ENCODE measurements at regions not wholly inside any gene's neighbourhood (a gene's known extent, or its start where the extent isn't known, plus 50 kb on each side); places are given as distances from the start of the nearest gene placed in this dataset.
"Not testable (repeated sequence)": the region's sequence is repeated elsewhere in the genome, so short reads cannot be mapped to it uniquely, and the experiment has no call there.

DNA sequence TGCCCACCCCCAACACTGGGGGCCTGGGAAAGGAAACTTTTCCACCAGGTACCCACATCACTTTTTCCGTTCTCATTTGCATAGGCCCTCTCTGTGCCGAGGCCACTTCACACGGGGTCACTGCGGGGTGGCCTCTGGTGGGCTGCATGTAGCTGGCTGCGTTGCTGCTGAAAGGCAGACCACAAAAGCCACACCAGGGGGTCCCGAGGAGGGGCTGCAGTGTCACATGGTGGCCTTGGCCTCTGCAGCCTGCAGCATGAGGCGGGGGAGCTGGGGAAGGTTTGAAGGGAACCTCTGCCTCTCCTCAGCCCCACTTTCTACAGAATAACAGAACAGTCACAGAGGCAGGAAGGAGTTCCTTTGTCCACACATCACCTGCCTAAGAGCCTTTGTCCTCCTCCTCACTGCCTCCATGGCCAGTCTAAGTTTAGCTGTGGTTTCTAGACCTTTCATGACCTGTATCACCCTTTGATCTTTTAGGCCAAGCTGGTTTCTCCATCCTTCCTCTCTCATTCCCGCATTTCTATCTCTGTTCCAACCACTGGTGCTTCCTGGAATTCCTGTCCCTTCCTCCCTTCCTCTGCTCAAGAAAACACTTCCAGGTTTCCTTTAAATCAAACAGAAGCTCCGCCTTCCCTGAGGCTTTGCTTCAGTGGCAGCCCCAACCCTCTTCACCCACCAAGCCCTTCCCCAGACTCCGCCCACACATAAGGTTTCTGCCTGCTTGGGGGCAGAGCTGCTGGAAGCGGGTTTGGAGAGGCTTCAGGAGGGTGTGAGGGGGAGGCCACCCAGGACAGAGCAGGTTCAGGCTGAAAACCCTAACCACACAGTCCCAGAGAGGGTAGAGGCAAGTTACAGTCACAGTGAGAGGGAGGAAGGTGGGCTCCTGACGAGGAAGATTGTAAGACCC, 150.7 kb upstream of the TLE3 start:
- no peak for DNase-seq (ENCODE audit: low read depth)

DNA sequence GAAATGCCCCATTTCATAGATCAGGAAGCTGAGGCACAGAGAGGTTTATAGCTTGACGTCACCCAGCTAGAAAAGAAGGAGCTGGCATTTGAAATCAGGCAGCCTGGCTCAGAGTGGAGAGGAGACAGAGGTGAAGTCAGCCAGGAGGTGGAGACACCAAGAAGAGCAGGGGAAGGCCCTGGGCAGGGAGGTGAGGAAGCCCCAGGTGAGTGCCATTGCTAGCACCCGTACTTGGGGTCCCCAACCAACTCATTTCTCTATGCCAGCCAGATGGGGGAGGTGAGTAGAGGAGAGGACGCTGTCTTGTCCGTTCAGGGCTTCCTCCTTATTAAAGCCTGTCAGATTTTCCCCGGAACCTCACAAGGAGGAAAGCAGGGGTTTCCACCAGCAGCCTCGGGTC, 149.6 kb upstream of the TLE3 start:
- DNase-seq (ENCODE audit: low read depth): no peak

DNA sequence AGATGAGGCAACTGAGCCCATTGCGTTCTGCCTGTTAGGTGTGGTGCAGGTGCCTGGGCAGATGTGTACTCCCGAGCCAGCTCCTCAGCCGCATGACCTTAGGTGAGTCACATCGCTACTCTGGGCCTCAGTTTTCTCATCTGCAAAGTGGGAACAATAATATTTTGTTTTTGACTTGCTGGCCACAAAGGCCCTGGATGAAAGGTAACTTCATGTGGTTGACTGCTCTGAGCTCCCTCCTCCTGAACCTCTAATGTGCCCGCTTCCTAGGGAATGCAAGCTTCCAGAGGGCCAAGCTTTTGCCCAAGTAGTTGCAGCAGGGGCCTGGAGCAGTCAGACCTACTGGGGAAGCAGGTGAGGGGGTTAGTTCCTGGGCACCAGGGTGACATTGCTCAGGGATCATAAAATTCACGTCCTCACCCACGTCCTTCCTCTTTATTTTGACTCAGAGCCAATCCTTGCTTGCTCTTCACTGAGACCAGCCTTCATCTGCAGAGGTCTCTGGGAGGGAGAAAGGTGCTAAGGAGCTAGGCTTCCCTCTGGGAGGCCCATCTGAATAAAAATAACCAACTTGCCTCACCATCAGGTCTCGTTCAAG, 149.0 kb upstream of the TLE3 start:
- DNase-seq (ENCODE audit: low read depth): no peak

DNA sequence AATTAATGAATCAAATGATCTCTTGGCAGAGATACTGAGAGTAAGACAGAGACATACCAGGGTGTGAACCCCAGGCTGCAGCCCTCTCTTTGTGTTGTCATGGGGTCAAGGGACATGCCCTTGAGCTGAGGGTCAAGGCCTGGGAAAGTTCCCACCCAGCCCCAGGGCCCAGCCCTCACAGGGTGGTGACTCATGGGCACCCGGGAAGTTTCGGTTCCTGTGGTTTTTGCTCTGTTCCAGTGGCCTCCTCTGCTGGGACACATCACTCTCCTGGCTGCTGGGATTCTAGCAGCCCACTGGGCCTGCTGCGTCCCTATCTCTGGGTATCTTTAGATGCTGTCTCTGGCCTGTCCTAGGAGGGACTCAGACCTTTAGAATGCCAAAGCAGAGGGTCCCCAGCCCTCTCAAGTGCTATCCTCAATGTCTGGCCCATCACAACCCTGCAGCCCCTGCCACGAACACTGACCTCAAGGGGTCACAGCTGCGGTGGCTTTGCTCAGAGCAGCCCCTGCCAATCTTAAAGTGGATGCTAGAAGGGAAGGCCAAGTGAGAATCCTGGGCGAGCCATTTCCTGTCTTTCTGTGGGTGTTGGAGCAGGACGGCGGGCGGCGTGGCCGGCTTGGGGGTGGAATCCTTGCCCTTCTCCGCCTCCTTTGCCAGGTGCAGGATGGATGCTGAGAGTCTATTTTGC, 148.4 kb upstream of the TLE3 start:
- no peak for DNase-seq (ENCODE audit: low read depth)

DNA sequence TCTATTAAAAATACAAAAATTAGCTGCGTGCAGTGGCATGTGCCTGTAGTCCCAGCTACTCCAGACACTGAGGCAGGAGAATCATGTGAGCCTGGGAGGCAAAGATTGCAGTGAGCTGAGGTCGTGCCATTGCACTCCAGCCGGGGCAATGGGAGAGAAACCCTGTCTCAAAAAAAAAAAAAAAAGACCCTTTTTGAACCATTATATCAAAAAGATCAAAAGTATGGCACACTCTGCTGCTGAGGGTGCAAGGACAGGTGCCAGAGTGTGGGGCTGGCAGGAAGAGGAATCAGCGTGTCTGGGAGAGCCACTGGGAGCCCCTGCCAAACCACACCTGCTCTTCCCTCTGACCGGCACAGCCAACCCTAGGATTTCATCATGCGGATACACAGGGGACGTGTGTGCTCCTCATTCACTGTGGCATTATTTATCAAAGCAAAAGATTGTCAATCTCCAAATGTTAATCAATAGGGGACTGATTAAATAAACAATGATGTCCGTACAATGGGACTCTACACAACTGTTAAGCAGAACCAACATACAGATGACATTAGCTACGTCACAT, 147.3 kb upstream of the TLE3 start:
- no peak for DNase-seq (ENCODE audit: low read depth)

DNA sequence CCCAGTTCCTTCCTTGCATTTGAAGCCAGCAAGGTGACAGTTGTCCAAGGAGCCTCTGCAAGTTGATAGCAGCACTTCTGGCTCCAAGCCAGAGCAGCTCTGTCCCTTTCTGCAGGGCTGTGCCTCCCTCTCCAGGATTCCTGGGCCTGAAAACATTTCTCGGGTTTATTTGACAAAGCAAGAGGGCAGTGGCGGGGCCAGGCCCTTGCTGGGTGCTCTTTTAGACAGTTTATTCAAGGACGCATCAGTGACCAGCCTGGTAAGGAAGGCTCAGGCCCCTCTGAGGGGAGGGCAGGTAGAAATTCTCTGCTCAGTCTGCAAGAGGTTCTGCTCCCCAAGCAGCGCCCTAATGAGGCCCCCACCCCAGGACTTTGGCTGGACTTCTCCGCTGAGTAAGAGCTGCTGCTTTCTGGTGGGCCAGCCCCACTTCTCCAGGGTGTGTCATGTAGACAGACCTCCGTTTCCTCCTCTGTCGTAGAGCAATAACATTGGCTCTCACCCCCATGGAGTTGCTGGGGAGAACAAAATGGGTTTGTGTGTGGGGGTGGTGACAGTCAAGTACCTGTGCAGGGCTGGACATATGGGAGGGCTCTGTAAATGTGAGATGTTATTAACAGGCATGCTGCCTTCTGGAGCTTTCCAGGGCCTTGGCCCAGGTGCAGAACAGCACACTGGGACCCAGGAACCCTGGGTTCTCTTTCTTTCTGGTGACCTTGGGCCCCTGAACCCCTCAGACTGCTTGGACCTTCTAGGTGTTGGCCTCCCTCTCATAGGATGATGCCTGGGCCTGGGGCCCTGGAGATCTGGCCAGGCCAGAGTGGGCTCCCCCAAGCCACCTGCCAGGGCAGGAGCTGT, 146.2 kb upstream of the TLE3 start:
- no peak for DNase-seq (ENCODE audit: low read depth)

DNA sequence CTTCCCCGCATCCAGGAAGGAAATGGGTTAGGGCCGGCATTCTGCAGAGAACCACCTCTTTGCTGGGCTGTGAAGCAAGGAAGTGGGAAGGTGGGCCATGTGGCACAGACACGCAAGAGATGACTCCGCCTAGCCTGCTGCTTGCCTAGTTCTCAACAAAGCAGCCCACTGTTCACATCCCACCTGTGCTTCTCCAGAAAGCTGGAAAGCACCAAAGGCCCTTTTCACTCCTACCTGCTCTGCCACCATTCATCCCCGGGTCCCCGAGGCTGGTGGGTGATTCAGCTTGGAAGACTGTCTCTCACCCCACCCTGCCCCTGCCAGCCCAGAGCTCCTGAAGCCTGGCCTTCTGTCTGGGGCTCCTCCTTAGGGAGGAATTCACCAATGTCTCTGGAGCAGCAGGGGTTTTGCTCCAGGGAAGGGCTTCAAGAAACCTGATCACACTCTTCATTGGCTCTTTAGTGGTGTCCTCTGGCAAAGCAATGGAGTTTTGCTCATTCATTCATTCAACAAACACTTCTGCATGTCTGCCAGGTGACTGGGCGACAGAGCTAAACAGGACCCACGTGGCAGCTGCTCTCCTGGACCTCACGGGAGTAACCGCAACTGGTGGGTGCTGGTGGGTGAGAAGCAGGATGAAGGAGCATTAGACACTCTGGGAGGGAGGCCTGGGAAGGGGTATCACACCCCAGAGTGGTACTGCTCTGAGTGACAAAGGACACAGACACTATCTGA, 145.4 kb upstream of the TLE3 start:
- no peak for DNase-seq (ENCODE audit: low read depth)

DNA sequence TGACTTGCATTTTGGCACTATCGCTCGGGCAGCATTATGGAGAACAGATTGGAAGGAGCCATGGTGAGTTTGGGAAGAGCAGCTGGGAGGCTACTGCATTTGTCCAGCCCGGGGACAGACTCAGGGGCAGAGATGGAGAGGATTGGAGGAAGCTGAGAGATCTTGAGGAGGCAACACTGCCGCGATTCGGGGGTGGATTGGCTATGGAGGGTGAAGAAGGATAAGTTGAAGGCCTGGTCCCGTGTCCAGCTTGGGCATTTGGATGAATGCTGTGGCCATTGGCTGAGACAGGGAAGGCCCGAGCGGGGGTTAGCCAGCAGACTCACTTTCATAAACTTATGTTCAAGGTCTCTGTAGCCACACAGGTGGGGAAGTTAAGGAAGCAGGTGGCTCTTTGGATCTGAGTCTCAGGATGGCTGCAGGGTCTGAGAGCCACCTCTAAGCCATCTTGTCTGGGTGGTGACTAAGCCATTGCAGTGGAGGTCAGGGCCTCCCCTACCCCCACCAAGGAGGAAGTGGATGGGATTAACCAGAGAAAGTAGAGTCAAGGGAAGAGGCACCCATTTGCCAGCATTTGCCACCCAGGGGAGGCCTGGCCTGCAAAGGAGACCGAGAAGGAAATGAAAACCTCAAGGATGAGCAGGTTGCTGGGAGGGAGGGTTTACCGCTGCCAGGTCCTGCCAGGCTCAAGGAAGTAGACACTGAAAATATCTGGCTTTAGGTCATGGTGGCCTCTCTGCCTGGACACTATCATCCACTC, 144.0 kb upstream of the TLE3 start:
- DNase-seq (ENCODE audit: low read depth): no peak

DNA sequence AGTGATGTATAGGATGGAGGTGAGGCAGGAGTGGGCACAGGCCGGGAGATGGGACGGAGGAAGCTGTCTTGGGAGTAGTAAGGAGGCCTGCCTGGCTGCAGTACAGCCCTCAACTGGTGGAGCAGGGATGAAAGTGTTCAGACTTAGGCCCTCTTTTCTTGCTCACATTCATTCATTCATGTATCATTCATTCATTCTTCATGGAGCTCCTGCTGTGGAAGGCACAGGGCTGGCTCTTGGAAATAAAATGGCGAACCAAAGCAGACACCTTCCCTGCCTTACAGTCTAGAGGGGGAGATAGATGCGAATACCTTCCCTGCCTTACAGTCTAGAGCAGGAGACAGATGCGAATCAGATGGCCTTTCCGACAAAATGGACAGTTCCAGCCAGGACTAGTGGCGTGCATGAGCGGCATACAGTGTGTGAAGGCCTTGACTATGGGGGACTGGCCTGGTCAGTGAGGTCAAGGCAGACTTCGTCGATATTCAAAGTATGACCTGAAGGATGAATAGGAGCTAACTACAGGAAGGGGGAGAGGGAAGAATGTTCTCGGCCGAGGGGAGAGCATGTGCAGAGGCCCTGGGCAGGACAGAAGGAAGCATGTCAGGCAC, 143.2 kb upstream of the TLE3 start:
- DNase-seq (ENCODE audit: low read depth): no peak

DNA sequence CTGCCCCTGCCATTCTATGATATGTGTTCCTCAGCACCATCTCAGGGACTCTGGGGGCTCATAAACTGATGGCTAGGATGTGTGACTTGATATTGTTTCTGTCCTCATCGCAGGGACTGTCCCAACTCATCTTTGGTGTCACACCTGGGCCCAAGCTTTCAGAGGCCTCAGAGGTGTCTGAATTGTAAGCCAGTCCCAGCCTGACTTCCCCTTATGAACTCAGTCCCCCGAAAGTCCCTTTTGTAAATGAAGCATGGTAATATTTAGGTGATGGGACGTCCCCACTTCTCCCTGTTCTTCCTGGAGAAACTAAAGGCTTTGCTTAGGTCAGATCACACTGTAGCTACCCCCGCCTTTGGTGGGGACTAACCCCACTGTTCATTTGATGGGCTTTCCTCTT, 142.4 kb upstream of the TLE3 start:
- DNase-seq (ENCODE audit: low read depth): no peak

DNA sequence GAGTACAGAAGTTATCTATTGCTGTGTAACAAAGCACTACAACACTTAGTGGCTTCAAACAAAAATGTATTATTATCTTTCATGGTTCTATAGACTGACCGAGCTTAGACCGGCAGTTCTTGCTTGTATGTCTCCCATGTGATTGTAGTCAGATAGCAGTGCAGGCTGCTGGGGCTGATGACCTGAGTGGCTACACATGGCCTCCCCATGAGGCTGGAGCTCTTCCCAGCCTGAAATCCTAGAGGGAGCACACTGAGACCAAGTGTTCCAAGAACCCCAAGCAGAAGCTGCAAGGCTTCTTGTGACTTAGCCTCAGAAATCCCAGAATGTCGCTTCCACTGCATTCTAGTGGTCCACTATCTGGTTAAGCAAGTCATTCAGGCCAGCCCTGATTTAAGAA, 141.2 kb upstream of the TLE3 start:
- no peak for DNase-seq (ENCODE audit: low read depth)

DNA sequence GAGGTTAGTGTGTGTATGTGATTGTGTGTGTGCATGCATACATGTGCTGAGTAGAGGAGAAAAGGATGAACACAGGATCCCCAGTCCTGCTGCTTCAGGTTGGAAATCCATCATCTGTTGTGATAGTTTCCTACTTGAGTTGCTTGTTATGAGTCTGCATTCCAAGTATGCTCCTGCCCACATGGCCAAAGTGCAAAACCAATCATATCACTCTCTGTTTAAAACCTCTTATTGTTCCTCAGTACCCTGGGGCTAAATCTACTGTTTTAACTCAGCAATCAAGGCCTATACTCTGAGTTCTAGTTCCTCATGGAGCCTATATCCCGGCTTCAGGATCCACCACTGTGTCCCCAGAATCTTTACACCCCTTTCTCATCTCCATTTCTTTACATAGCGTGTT, 139.9 kb upstream of the TLE3 start:
- DNase-seq (ENCODE audit: low read depth): no peak

DNA sequence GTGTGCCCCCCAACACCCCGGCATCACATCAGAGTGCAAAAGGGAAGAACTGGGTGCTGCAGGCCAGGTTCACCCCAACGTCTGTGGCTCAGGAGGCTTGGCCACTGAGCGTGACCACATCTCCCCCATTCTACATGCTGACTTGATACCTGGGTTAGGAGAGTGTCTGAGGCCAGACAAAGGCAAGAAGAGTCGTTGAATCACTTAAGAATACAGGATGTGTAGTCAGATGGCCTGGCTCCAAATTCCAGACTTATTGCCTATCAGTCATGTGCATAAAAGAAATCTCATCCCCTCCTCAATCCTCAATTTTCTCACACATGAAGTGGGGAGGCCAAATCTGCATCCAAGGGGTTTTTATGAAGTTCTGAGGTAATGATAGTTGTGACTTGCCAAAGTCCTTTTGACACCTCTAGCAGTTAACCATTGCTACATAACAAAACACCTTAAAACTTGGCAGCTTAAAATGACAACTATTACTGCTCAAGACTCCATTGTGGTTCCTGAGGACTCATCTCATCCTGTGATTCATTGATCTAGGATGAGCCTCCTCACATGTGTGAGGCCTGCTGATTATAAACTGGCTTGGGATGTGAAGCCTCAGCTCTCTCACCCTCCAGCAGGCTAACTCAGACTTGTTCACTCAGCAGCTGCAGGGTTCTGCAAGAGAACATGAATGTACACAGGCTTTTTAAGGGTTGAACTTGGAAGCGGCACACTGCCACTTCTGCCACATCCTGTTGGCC, 138.8 kb upstream of the TLE3 start:
- no peak for DNase-seq (ENCODE audit: low read depth)

DNA sequence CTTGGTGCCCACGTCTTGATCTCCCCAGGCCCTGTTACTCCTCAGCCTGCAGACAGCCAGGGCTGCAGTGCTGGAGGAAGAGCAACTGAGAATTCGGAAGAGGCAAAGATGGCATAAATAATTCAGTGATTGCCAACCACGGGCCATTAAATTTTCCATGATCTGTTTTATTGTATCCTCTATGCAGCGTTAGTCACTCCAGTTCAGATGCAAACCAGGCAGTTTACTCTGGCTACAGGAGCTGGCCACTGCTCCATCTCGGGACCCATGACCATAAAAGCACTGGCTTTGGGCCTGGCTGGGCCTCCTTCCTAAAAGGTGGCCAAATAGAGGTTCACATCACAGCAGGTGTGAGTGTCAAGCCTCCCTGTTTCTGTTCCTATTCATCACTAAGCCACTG, 137.6 kb upstream of the TLE3 start:
- no peak for DNase-seq (ENCODE audit: low read depth)

DNA sequence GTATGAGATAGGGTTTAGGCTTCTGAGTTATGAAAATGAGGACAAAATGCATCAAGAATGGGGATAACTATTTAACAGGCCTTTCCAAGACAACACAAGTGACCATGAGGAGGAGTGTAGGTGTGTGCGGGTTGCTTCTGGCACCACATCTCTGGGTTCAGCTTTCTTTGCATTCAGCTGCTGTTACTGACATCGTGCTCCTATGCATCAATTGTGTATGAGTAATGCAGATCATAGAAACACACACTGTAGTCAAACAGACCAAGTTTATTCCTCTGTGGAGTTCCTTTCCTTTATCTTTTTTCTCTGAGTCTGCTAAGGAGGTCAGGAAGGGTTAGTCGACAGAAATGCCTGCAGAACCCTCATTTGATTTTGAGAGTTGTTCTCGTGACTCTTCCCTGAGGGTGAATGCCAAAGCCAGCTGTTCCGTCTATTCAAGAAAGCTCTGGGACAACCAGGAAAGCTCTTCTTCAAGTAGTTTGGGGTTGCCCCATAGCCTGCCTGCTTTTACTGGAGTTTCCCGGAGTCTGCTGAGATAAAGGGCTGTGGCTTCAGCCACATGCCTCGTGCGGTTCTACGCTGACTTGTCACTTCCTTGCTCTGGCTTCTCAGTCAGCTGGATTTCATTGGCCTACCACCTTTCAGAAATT, 136.7 kb upstream of the TLE3 start:
- no peak for DNase-seq (ENCODE audit: low read depth)

DNA sequence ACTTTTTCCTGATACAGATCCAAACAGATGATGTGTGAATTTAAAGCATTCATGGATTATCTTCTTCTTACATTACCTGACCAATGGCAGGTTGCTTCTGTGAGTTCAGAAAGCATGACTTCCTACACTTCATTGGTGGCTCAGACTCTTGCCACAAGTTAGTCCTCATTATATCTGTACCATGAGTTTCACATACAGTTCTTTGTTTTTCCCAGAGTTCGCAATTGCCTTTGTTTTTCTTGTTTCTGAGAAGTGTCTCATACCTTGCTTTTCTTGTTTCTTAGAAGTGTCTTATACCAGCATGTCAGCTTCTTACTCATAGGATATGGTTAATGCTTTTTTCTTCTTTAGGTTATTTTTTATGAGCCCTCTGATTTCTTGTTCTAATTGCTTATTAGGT, 133.8 kb upstream of the TLE3 start:
- no peak for DNase-seq (ENCODE audit: low read depth)

DNA sequence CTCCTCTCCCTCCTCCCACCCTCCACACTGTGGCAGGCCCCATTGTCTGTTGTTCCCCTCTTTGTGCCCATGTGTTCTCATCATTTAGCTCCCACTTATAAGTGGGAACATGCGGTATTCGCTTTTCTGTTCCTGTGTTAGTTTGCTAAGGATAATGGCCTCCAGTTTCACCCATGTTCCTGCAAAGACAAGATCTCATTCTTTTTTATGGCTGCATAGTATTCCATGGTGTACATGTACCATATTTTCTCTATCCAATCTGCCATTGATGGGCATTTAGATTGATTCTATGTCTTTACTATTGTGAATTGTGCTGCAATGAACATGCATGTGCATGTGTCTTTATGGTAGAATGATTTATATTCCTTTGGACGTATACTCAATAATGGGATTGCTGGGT, 130.2 kb upstream of the TLE3 start:
- DNase-seq (ENCODE audit: low read depth): not testable (repeated sequence)

DNA sequence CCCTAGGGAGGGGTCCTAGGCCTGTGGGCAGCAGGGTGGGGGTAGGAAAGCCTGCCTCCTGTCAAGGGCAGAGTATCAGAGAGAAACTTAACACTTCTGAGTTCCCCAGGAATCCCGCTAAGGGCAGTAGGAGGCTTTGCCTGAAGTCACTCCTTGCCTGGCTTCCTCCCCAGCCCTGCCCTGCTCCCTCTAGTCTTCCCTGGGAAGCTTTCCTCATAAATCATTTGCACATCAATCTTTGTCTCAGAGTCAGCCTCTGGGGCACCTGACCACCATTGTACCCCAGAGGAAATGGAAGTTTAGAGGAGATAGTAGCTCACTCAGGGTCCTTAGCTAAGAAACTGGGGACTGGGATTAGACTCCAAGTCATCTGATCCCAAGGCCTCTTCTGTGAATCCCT, 129.4 kb upstream of the TLE3 start:
- DNase-seq (ENCODE audit: low read depth): no peak
